GM19455 (cell line): ENCODE measurements at regions not wholly inside any gene's neighbourhood (a gene's known extent, or its start where the extent isn't known, plus 50 kb on each side); places are given as distances from the start of the nearest gene placed in this dataset.
A peak's percentile ranks its signal among the peaks of the same experiment; 100 is the strongest.

Experiments
- ATAC-seq: cut with Tn5 transposase; IDR thresholded peaks from one replicate; pipeline ENCODE4 v1.9.1; 2021; ENCODE audit not compliant: unreplicated experiment

GRCh38 chr11:128116447-128116846 is 470.9 kb downstream of the ETS1 start:
- no peak for ATAC-seq

- ATAC-seq: no peak
These were observed 481.4 kb downstream of the ETS1 start for GRCh38 chr11:128105950-128106349.

- no peak for ATAC-seq
These were observed 481.8 kb downstream of the ETS1 start for GRCh38 chr11:128105511-128105910.

GRCh38 chr11:128103278-128103873 is 484.0 kb downstream of the ETS1 start:
- no peak for ATAC-seq

- no peak for ATAC-seq
These were observed 488.6 kb downstream of the ETS1 start for GRCh38 chr11:128098781-128099180.

- ATAC-seq: no peak
These were observed 491.8 kb downstream of the ETS1 start for GRCh38 chr11:128095466-128095981.

GRCh38 chr11:128093689-128094088 is 493.7 kb downstream of the ETS1 start:
- no peak for ATAC-seq

- no peak for ATAC-seq
These were observed 497.4 kb downstream of the ETS1 start for GRCh38 chr11:128089962-128090361.

GRCh38 chr11:128086794-128087193 is 500.6 kb downstream of the ETS1 start:
- ATAC-seq: no peak

- no peak for ATAC-seq
These were observed 502.1 kb downstream of the ETS1 start for GRCh38 chr11:128085276-128085675.

- ATAC-seq: no peak
These were observed 504.8 kb downstream of the ETS1 start for GRCh38 chr11:128082574-128082973.

GRCh38 chr11:128069665-128070064 is 517.7 kb downstream of the ETS1 start:
- ATAC-seq: no peak

GRCh38 chr11:128067780-128068179 is 519.6 kb downstream of the ETS1 start:
- ATAC-seq: no peak

GRCh38 chr11:128066399-128066798 is 521.0 kb downstream of the ETS1 start:
- no peak for ATAC-seq

GRCh38 chr11:128061281-128061871 is 526.0 kb downstream of the ETS1 start:
- no peak for ATAC-seq

GRCh38 chr11:128058580-128059208 is 528.7 kb downstream of the ETS1 start:
- no peak for ATAC-seq

GRCh38 chr11:128057786-128058395 is 529.5 kb downstream of the ETS1 start:
- ATAC-seq: no peak

GRCh38 chr11:128055576-128056217 is 531.7 kb downstream of the ETS1 start:
- ATAC-seq: no peak

- ATAC-seq: peak; percentile 77
These were observed 533.1 kb downstream of the ETS1 start for GRCh38 chr11:128053981-128054931.

- ATAC-seq: no peak
These were observed 534.3 kb downstream of the ETS1 start for GRCh38 chr11:128052912-128053641.
